KOPT-K1 (cell line): ENCODE measurements at regions not wholly inside any gene's neighbourhood (a gene's known extent, or its start where the extent isn't known, plus 50 kb on each side); places are given as distances from the start of the nearest gene placed in this dataset.
"Not testable (repeated sequence)": the region's sequence is repeated elsewhere in the genome, so short reads cannot be mapped to it uniquely, and the experiment has no call there.

Source experiments
- H3K27ac ChIP-seq: fragments of 200-600 bp; sonication (generic); 2 replicates; pipeline ENCODE4 v1.5.1; 2016; ENCODE audit warnings: antibody characterized with exemption, mild to moderate bottlenecking, low read depth, low read length; ENCODE audit not compliant: poor library complexity, severe bottlenecking
- H3K36me3 ChIP-seq: fragments of 200-600 bp; sonication (generic); 2 replicates; pipeline ENCODE4 v1.5.1; 2017; ENCODE audit warnings: antibody characterized with exemption, mild to moderate bottlenecking, low read length, moderate library complexity; ENCODE audit not compliant: insufficient read depth
- H3K9me3 ChIP-seq: fragments of 200-600 bp; sonication (generic); 2 replicates; pipeline ENCODE4 v1.5.1; 2017; ENCODE audit warnings: antibody characterized with exemption, low read length, mild to moderate bottlenecking; ENCODE audit not compliant: insufficient read depth, poor library complexity, severe bottlenecking

GRCh38 chr13:90454002-90454636, 893.4 kb upstream of the MIR17HG start:
- H3K27ac ChIP-seq = no peak overlapping the region
- no peaks in the 10 kb centered on the region for H3K9me3 ChIP-seq
- H3K36me3 ChIP-seq = no peaks in the 10 kb centered on the region

GRCh38 chr13:90455067-90455466, 892.4 kb upstream of the MIR17HG start:
- no peak overlapping the region for H3K27ac ChIP-seq
- H3K36me3 ChIP-seq = no peaks in the 10 kb centered on the region
- no peaks in the 10 kb centered on the region for H3K9me3 ChIP-seq

GRCh38 chr13:90455823-90456222, 891.7 kb upstream of the MIR17HG start:
- Histone ChIP-seq H3K36me3 (no peaks in the 10 kb centered on the region), H3K9me3 (no peaks in the 10 kb centered on the region), H3K27ac (no peak overlapping the region)

DNA sequence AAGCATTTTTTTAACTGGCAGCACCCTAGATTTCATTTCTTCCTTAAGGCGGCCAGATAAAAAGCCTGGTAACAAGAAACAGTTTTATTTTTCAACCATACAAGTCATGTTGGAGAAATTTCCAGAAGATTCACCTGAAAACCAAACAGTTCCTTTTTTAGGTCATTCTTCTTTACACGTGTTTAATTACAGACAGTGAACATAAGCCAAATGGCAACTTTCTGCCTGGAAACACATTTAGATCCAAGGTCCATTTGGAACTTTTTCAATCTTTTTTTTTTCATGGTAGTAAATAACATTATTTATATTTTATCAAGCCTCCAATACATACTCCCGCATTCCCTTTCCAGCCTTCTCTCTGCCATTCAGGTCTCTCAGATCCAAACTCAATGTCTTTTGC, 886.1 kb upstream of the MIR17HG start:
- no peak overlapping the region for H3K27ac ChIP-seq
- no peaks in the 10 kb centered on the region for H3K36me3 ChIP-seq
- no peaks in the 10 kb centered on the region for H3K9me3 ChIP-seq

DNA sequence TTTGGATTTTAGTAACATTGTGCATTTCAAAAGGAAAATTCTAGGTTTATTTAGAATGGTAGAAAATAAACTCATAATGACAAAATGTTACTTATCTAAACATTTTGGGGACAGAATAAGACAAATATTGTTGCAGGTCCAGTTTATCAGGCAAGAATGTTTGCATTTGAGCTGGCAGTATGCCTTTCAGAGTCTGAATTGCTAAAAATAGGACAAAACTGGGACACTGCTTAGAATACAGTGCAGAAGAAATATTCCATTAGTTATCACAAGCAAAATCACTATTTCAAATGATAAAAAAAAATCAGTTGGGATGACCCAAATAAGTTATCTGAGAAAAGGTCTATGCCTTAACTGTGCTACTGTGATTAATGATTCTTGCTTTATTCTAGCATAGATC, 870.3 kb upstream of the MIR17HG start:
- Histone ChIP-seq H3K9me3 (no peaks in the 10 kb centered on the region), H3K27ac (no peak overlapping the region), H3K36me3 (no peaks in the 10 kb centered on the region)

DNA sequence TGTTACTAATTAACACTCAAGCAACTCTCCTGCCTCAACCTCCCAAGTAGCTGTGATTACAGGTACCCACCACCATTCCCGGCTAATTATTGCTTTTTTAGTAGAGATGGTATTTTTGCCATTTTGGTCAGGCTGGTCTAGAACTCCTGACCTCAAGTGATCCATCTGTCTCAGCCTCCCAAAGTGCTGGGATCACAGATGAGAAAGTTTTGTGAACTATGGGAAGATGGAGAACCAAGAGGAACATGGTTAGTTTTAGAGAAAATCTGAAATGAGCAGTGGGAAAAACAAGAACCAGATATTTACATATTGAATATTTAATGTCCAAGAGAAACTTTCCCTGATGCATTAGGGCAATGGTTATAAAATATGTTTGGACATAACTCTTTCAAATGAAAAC, 863.6 kb upstream of the MIR17HG start:
- Histone ChIP-seq H3K27ac (no peak overlapping the region), H3K9me3 (no peaks in the 10 kb centered on the region), H3K36me3 (no peaks in the 10 kb centered on the region)

- Histone ChIP-seq H3K9me3 (no peaks in the 10 kb centered on the region), H3K36me3 (no peaks in the 10 kb centered on the region), H3K27ac (no peak overlapping the region)
Observed at GRCh38 chr13:90485436-90485835, 862.1 kb upstream of the MIR17HG start.

- Histone ChIP-seq H3K27ac (no peak overlapping the region), H3K9me3 (no peaks in the 10 kb centered on the region), H3K36me3 (no peaks in the 10 kb centered on the region)
Observed at GRCh38 chr13:90492872-90493271, 854.6 kb upstream of the MIR17HG start.

GRCh38 chr13:90493667-90494066, 853.8 kb upstream of the MIR17HG start:
- Histone ChIP-seq H3K36me3 (no peaks in the 10 kb centered on the region), H3K9me3 (no peaks in the 10 kb centered on the region), H3K27ac (no peak overlapping the region)

- H3K9me3 ChIP-seq, H3K36me3 ChIP-seq, H3K27ac ChIP-seq: not testable (repeated sequence)
Observed at GRCh38 chr13:90494849-90495248, 852.6 kb upstream of the MIR17HG start.

GRCh38 chr13:90498096-90498495, 849.4 kb upstream of the MIR17HG start:
- H3K36me3 ChIP-seq = no peaks in the 10 kb centered on the region
- H3K9me3 ChIP-seq = no peaks in the 10 kb centered on the region
- no peak overlapping the region for H3K27ac ChIP-seq

- Histone ChIP-seq H3K36me3 (no peaks in the 10 kb centered on the region), H3K27ac (no peak overlapping the region), H3K9me3 (no peaks in the 10 kb centered on the region)
Observed at GRCh38 chr13:90498816-90499215, 848.7 kb upstream of the MIR17HG start.

GRCh38 chr13:90500569-90500968, 846.9 kb upstream of the MIR17HG start:
- Histone ChIP-seq H3K27ac (no peak overlapping the region), H3K36me3 (no peaks in the 10 kb centered on the region), H3K9me3 (no peaks in the 10 kb centered on the region)

GRCh38 chr13:90502153-90502552, 845.3 kb upstream of the MIR17HG start:
- Histone ChIP-seq H3K27ac (no peak overlapping the region), H3K9me3 (no peaks in the 10 kb centered on the region), H3K36me3 (no peaks in the 10 kb centered on the region)

DNA sequence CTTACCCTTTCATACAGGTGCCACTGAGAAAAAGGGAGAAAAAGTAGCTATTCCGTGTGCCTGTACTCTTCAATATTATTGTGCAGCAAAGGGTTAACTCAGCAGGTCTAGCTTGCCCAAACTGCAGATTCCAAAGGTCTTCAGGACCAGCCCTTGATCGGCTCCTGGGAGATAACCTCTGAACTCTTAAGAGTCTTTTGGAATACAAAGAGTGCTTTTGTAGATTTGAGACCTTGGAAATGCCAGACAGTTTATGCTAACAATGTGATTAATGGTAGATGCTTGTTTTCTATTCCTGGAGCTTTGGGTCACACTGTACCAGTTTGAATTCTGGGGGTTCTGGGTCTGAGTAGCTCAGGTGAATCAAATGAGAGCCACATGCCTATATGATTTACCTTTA, 844.7 kb upstream of the MIR17HG start:
- Histone ChIP-seq H3K9me3 (no peaks in the 10 kb centered on the region), H3K27ac (no peak overlapping the region), H3K36me3 (no peaks in the 10 kb centered on the region)

DNA sequence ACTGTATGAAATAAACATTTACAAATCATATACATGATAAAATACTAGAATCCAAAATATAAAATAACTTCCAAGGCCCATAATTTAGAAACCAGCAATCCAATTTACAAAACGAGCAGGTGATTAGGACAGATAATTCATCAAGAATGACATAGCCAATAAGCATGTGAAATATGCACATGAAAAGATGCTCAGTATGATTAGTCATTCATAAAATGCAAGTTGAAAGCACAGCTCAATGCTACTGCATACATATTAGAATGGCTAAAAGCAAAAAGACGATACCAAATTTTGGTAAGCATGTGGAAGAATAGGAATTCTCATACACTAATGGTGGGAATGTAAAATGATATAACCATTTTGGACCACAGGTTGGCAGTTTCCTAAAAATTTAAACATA, 837.2 kb upstream of the MIR17HG start:
- no peaks in the 10 kb centered on the region for H3K36me3 ChIP-seq
- H3K9me3 ChIP-seq = no peaks in the 10 kb centered on the region
- no peak overlapping the region for H3K27ac ChIP-seq
